ENCODE measurements at regions not wholly inside any gene's neighbourhood (a gene's known extent, or its start where the extent isn't known, plus 50 kb on each side); places are given as distances from the start of the nearest gene placed in this dataset.

GRCh38 chr13:65309906-65310305 is 1920.2 kb downstream of the PCDH9 start:
- TF ChIP-seq POLR2A (IDR thresholded peaks at IDR 0.05) (no peak), CTCF (IDR thresholded peaks at IDR 0.05 in 4 of 5, conservative IDR thresholded peaks at IDR 0.05 in 1 of 5) (no peak)

Measured in gastrocnemius medialis (tissue), 4 donors.